RPMI7951 (cell line): ENCODE measurements at regions not wholly inside any gene's neighbourhood (a gene's known extent, or its start where the extent isn't known, plus 50 kb on each side); places are given as distances from the start of the nearest gene placed in this dataset.
"Not testable (repeated sequence)": the region's sequence is repeated elsewhere in the genome, so short reads cannot be mapped to it uniquely, and the experiment has no call there.

Source experiments
- DNase-seq: peaks from one replicate; pipeline ENCODE4 v3.0.0-alpha.2; 2012; ENCODE audit warnings: low read depth

DNA sequence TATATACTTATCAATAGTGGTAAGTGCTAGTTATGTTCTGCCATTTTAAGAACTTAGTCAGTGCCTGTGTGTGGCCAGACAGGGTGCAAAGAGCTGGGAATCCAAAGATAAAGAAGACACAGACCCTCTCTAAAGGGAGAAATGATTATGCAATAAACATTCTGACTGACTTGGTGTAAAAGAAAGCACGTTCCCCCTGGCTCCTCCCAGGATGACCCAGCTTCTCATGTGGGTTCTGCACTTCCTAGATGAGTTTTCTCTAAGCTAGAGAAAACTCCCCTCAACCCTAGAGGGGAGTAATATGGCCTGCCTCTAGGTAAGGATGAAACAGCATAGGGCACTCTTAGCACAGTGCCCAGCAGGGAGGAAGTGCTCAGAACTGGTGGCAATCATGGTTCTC, 231.2 kb downstream of the VRK1 start:
- no peak for DNase-seq

DNA sequence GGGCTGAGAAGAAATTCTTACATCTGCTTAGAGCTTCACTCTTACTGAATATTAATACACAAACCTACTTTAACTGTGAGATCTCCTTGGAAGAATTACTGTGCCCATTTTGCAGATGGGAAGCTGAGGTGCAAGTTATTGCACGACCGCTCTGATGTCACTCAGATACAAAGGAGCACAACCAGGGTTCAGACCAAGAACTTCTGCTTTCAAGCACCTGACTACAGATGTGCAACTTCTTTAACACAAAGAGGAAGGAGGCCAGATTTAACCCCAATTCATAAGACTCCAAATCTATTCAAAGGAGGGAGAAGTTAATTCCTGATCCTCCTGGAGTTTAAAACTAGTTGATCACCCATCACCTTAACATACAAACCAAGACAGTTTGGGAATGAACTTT, 232.6 kb downstream of the VRK1 start:
- DNase-seq = no peak

GRCh38 chr14:97031530-97031929, 234.3 kb downstream of the VRK1 start:
- no peak for DNase-seq

DNA sequence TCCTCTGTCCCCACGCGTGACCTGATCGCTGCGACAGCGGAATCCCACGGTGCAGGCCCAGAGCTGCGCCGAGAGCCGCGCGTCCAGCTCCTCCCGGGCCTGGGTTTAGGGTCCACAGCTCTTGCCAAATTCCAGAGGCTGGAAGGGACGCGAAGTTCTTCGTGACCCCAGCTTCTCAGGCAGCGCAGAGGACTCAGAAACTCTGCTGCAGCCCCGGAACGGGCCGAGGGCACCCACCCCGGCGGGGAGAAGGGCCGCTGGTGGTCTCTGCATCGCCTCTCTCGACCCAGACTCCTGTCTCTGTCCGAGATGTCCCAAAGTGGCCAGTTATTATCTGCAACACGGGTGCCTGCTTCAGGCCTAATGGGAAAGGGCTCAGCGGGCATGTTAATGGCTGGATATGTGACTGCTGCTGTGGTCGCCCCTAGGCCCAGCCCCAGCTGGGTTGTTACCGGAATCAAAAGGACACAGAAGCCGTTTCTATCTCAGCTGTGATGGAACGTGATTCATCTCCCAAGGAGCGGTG, 236.4 kb downstream of the VRK1 start:
- no peak for DNase-seq

DNA sequence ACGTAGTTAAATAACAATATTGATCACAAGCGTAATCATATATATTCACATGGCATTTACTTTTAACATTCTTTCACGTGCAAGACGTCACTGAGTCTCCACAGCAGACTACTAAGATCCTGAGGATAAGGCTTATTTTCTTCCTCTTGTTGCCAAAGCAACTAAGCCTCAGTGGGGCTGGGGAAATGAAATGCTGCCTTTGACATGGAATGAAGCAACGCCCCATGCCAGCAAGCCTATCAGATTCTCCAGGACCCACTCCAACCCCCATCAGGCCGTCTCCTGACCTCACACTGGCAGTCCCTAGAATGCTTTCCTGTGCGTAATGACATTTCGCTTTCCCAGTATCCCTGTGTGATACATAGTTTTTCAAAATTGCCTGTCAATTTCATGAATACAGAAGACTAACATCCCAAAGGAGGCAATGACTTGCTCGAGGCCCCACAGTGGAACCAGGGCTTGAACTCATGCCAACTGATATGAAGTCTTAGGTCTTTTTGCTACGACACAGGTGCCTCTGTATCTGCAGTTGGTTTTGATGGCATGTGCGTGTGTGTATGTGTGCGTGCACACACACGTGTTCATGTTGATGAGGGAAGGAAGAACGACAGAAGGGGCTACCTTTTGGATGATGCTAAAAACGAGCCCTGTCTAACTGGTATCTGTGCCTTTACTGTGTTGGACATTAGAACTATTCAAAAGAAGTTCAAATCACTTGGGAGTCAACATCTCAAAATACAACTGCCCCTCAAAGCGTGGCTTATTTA, 239.1 kb downstream of the VRK1 start:
- DNase-seq = no peak

GRCh38 chr14:97039717-97040363, 242.7 kb downstream of the VRK1 start:
- no peak for DNase-seq

DNA sequence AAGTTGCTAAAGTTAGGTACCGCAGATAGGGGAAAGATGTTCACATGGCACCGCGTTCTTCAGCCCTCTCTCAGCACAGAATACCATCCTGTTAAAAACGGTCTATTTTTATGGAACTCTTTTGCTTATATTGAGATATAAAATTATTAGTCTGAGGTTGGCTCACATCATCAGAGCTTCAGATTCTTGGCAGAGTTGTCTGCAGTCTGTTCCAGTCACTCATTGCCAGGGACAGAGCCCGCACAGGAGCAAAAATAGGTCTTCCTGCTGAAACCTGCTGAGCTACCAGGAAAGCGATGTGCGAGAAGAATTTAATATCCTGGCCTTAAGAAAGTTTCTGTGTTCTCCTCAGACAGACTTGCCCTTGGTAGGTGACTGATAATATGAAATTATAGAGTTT, 249.8 kb downstream of the VRK1 start:
- no peak for DNase-seq

- no peak for DNase-seq
Measured at GRCh38 chr14:97052001-97052400, 254.8 kb downstream of the VRK1 start.

GRCh38 chr14:97053941-97054340, 256.8 kb downstream of the VRK1 start:
- DNase-seq = no peak

DNA sequence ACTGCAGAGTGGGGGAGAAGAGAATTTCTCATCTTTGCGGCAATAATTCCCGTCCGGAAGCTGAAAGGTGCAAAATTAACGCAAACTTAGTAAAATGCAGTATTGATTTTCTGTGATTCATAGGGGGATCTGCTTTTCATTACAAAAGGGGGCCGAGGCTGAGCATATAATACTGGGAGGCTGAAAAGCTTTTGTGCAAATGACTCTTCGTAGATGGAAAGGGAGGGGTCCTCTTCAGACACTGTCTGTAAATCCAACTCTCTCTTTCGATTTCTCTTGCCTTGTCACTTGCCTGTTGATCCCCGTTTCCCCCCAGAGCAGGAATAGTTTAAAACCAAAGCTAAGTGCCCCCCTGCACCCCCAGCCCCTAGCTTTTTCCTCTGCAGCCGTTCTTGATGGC, 258.2 kb downstream of the VRK1 start:
- no peak for DNase-seq

DNA sequence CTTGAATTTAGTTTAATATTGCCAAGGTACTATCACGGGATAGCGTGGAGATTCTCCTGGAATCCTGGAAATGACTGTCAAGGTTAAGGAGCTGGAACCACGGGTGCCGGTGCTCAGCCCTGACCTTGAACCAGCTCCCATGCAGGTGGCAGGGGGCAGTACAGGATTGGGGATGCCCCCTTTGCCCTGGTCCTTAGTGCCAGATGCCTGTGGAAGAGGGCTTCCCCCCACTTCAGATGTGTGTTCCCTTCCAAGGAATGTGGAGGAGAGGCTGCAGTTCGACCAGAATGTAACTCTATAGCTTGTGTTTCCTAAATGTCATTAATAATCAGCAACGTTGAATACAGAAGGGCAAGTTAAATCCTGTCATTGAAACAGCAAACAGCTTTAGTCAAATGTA, 258.9 kb downstream of the VRK1 start:
- peak; percentile 26 for DNase-seq

DNA sequence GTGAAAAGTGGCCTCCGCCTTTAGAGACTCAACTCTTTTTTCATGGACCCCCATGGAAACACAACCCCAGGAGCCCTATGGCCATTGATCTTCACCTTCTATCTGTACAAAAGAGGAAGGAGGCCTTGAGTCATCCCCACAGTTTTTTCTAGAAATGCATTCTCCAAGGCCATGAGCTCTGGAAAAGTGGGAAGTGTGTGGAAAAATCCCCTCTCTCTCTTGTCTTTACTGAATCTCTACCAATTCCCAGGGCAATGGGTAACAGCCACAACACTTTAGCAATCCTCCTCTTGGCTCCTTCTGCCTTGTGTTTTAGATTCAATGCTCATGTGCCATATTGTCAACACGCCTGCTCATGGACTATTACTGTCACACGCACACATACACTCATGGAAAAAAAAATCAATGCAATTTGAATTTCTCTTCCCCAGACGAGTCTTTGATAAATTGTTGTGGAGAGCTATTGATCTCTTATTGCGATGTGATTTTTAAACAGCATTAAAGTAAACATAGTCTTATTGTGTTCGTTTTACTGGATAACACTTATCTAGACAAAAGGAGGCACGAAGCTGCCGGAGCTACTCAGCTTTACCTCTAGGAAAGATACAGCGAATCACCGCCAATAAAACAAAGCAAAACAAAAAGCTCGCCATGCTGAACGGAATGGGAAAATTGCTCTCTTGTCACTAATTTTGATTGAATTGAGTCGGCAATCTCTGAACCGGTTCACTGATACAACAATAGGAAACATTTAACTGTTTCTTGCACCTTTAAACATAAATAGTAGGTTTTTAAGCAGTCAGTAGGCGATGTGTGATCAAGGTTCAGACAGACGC, 260.3 kb downstream of the VRK1 start:
- no peak for DNase-seq

GRCh38 chr14:97058074-97058467, 260.9 kb downstream of the VRK1 start:
- peak; percentile 41 for DNase-seq

GRCh38 chr14:97058589-97058988, 261.4 kb downstream of the VRK1 start:
- DNase-seq = no peak

- no peak for DNase-seq
Measured at GRCh38 chr14:97061198-97061597, 264.0 kb downstream of the VRK1 start.

DNA sequence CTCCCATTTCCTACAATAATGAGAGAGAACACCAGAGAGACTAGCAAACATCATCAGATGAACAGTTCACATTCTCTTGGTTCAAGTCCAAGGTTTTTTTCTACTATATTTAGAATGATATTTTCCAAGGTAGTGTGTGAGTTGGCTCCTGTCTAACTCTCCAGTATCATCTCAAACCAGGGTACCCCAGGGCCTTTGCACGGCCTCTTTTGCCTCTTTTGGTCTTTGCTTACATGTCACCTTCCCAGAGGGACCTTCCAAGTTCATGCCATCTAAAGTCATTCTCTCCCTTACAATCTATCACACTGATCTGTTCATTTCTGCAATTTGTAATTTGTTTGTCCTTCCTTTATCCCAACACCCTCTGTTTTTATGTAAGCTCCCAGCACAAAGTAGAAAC, 264.5 kb downstream of the VRK1 start:
- no peak for DNase-seq

GRCh38 chr14:97065305-97066067, 268.3 kb downstream of the VRK1 start:
- no peak for DNase-seq

DNA sequence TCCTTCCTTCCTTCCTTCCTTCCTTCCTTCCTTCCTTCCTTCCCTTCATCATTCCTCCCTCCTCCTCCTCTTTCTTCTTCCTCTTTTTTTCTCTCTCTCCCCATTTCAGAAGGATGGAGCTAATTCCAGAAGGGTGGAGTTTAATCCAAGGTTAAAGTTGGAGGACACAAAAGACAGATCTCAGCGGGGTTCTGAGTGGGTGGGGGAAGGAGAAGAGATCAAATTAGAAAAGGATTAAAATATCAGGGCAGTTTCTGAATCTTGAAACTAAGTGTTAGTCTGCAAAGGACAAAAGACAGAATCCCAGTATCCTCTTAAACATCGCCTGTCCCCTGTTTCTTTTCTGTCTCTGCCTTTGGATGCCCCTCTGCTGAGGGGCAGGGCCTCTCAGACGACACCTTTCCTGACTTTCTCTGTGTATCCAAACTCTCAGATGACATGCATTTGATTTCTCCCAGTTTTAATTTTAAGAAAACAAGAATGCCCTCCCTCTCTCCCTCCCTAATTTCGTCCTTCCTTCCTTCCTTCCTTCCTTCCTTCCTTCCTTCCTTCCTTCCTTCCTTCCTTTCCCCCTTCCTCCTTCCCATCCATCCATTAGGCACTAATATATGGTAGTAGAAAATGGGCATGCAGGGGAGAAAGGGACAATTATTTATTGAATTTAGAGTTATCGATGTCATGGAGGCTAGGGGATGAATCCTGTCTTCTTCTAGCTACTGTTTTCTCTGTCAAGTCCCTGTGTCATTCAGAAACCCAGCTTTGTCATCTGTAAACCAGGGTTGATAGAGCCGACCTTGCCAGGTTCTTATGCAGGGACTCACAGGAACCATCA, 269.1 kb downstream of the VRK1 start:
- DNase-seq = no peak

DNA sequence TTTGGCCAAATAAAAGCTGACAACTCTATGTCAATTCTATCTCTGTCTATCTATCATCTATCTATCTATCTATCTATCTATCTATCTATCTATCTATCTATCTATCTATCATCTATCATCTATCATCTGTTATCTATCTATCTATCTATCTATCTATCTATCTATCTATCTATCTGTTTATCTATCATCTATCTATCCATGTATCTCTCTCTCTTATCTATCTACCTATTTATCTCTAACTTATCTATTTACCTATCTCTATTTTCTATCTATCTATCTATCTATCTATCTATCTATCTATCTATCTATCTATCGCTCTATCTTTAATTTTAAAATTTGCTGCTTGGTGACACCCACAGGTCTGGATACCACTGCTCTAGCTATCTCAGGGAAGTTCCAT, 271.1 kb downstream of the VRK1 start:
- DNase-seq = not testable (repeated sequence)

- no peak for DNase-seq
Measured at GRCh38 chr14:97070259-97070658, 273.1 kb downstream of the VRK1 start.

DNA sequence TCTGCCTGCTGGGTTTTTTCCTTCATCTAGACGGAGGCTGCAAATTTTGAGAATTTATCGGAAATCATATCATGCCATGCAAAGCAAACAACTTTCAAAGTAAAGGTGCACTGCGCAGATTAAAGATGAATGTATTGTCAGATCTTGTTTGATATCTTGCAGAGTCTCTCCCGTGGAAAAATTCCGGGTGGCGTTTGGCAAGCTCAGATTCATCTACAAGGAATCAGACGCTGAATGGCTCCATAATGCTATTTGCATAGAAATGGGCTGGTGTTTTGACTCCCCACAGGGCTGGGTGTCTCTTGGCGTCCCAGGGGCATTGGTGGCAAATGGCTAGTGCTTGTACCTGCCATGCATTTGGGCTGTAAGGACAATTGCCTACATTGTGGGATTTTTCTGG, 274.0 kb downstream of the VRK1 start:
- DNase-seq = no peak
